ENCODE measurements at regions not wholly inside any gene's neighbourhood (a gene's known extent, or its start where the extent isn't known, plus 50 kb on each side); places are given as distances from the start of the nearest gene placed in this dataset.

DNA sequence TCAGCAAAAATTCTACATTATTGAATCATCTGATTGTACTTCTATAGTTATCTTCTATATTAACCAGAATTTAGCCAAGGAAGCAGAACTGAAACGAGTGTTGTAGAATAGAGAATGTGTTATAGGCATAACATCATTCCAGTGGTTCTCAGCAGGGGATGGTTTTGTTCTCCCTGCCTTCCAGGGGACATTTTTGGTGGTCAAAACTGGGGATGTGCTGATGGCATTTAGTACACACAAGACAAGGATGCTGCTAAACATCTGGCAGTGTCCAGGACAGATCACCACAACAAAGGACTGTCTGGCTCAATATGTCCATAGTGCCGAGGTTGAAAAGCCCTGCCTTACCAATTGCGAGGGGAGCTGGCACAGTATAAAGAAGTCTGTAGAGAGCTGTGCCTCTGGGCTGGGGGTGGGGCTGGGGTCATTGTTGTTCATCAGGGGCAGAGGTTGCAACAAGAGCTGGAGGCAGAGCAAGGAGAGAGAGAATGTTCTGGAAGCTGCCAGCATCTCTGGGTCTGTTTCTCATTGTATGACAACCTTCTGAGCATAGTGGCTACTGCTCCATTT is 1472.8 kb downstream of the AACS start:
- in situ Hi-C loops (cut with MboI; ENCODE audit: low pct_unique_long_range_greater_than_20kb, low sequenced_read_pairs, unreplicated experiment), result no loop called here
- TF ChIP-seq, protein P1, sequence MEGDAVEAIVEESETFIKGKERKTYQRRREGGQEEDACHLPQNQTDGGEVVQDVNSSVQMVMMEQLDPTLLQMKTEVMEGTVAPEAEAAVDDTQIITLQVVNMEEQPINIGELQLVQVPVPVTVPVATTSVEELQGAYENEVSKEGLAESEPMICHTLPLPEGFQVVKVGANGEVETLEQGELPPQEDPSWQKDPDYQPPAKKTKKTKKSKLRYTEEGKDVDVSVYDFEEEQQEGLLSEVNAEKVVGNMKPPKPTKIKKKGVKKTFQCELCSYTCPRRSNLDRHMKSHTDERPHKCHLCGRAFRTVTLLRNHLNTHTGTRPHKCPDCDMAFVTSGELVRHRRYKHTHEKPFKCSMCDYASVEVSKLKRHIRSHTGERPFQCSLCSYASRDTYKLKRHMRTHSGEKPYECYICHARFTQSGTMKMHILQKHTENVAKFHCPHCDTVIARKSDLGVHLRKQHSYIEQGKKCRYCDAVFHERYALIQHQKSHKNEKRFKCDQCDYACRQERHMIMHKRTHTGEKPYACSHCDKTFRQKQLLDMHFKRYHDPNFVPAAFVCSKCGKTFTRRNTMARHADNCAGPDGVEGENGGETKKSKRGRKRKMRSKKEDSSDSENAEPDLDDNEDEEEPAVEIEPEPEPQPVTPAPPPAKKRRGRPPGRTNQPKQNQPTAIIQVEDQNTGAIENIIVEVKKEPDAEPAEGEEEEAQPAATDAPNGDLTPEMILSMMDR (IDR thresholded peaks at IDR 0.05; ENCODE audit: extremely low read depth, insufficient read depth, missing control alignments), result no peak
- DNase-seq (ENCODE audit: low spot score), result no peak

DNA sequence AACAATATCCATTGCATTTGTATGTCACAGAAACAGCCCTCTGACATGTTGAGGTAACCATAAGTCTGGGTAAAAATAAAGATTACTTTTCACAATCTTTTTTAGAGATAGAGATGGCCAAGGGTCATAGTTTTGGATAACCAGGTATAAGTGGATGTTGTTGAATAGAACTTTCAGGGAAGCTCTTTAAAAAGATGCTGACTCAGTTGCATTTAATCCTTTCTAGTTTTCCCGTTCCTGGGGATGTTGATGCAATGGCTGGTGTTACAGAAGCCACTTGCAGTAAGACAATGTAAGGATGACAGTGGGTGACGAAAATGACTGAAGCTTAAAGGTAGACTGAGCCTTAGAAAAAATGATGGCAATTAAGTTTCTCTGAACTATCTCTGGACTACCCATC is 1473.7 kb downstream of the AACS start:
- in situ Hi-C loops (cut with MboI; ENCODE audit: low pct_unique_long_range_greater_than_20kb, low sequenced_read_pairs, unreplicated experiment), result no loop called here
- DNase-seq (ENCODE audit: low spot score), result no peak
- TF ChIP-seq, protein P1 (IDR thresholded peaks at IDR 0.05; ENCODE audit: extremely low read depth, insufficient read depth, missing control alignments), result no peak

DNA sequence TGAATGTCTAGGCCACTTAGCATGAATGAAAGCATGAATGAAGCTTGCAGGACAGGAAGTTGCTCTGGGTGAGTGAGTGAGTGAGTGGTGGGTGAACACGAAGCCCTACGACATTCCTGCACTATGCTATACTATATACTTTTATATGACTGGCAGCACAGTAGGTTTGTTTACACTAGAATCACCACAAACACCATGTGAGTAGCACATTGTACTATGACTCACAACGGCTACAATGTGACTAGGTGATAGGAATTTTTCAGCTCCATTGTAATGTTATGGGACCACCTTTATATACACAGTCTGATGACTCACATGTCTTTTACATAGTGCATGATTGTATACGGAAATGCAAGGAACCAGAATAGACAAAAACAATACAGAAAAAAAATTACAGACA is 1480.2 kb downstream of the AACS start:
- in situ Hi-C loops (cut with MboI; ENCODE audit: low pct_unique_long_range_greater_than_20kb, low sequenced_read_pairs, unreplicated experiment), result no loop called here
- TF ChIP-seq, protein P1 (IDR thresholded peaks at IDR 0.05; ENCODE audit: extremely low read depth, insufficient read depth, missing control alignments), result no peak
- DNase-seq (ENCODE audit: low spot score), result no peak

DNA sequence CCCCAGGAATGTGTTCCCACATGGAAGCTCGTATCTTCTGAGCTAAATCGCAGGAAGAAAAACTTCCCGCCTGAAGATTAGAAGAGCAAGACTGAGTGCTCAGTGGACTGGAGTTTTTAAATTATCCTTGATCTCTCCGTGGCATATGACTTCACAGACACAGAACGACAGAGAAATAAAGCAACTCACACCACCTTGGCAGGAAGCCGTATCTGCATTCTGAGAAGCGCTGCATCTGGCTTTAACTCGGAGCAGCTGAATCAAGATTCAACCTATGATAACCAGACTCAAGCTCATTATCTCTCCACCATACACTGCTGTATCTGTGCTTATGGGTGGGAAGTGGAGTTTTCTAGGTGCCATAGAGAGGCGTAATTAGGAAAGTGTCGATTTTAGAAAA is 1482.7 kb downstream of the AACS start:
- in situ Hi-C loops (cut with MboI; ENCODE audit: low pct_unique_long_range_greater_than_20kb, low sequenced_read_pairs, unreplicated experiment), result no loop called here
- TF ChIP-seq, protein P1 (IDR thresholded peaks at IDR 0.05; ENCODE audit: extremely low read depth, insufficient read depth, missing control alignments), result no peak
- no peak for DNase-seq (ENCODE audit: low spot score)

DNA sequence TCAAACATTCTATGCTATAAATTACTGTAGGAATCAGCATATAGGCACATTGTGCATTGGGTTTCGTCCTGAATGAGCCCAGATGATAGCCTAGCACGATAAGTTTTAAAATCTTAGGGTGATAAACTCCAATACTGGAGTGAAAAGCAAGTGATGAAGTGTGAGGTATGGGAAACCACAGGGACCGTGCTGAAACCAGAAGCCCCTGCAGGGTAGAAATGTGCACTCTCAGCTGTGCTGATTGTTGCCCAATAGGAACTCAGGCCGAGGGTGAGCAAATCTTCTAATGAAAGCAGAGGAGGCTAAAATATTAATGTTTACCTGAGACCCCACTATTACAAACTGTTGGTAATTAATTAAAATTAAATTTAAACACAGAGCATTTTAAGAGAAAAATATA is 1486.6 kb downstream of the AACS start:
- in situ Hi-C loops (cut with MboI; ENCODE audit: low pct_unique_long_range_greater_than_20kb, low sequenced_read_pairs, unreplicated experiment), result no loop called here
- TF ChIP-seq, protein P1 (IDR thresholded peaks at IDR 0.05; ENCODE audit: extremely low read depth, insufficient read depth, missing control alignments), result no peak
- DNase-seq (ENCODE audit: low spot score), result no peak

DNA sequence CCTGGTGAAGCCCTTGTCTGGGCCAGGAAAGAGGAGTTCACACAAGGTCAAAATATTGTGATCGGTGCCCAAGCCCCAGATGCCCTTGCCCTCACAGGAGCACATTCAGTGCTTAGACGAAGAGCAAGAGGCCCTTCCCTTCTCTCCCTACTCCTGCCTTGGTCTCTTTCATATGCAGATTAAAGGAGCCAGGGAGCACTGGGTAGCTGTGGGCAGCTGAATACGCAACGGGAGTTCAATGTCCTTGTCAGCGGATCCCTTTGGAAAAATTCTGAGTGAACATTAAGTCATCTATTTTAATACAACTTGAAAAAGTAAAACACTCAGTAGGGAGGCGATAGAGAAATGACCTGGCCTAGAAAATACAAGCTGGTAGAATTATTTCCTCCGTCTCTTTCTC is 1489.4 kb downstream of the AACS start:
- TF ChIP-seq, protein P1 (IDR thresholded peaks at IDR 0.05; ENCODE audit: extremely low read depth, insufficient read depth, missing control alignments), result no peak
- no peak for DNase-seq (ENCODE audit: low spot score)
- in situ Hi-C loops (cut with MboI; ENCODE audit: low pct_unique_long_range_greater_than_20kb, low sequenced_read_pairs, unreplicated experiment), result no loop called here

DNA sequence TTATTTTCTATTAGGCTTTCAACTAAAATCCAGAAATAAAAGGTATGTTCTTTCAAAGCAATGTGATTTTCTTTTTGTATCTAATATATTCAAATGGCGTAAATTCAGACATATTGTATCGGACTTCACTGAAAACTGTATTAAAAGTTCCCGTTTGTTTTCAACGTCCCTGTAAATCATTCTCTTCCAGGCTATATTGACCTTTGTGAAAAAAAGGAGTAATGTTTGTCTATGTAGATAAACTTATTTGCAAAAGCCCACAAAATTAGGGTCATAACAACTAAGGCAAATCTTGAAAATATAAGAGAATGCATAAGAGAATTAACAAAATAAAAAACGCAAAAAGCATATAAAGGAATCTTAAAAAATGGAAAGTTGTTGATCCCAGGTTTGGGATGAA is 1492.4 kb downstream of the AACS start:
- in situ Hi-C loops (cut with MboI; ENCODE audit: low pct_unique_long_range_greater_than_20kb, low sequenced_read_pairs, unreplicated experiment), result no loop called here
- TF ChIP-seq, protein P1 (IDR thresholded peaks at IDR 0.05; ENCODE audit: extremely low read depth, insufficient read depth, missing control alignments), result no peak
- no peak for DNase-seq (ENCODE audit: low spot score)

Data from GM13977 (cell line).